GM21447 (cell line): ENCODE measurements at regions not wholly inside any gene's neighbourhood (a gene's known extent, or its start where the extent isn't known, plus 50 kb on each side); places are given as distances from the start of the nearest gene placed in this dataset.
"Not testable (repeated sequence)": the region's sequence is repeated elsewhere in the genome, so short reads cannot be mapped to it uniquely, and the experiment has no call there.

Experiments used
- ATAC-seq: cut with Tn5 transposase; IDR thresholded peaks from one replicate; pipeline ENCODE4 v1.9.1; 2021; ENCODE audit not compliant: unreplicated experiment

DNA sequence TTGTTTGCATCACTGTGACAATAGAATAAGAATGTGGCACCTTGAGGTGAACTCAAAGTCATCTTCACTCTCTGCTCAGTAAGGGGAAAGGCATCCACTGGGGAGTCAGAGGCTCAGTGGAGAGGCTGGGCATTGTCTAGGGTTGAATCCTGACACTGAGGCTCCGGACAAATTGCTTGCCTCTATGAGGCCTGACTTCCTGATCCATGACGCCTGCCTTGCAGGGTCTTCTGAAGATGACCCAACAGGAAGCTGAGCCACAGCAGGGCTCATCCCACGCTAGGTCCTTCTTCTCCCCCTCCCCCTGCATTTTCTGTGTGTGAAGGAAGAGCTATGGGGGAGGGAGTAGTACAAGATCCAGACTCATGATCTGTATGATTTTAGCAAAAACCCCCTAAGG is 265.1 kb downstream of the SH3BP4 start:
- ATAC-seq: no peak

GRCh38 chr2:235217846-235218245 is 266.0 kb downstream of the SH3BP4 start:
- ATAC-seq: no peak

- ATAC-seq: no peak
Measured at GRCh38 chr2:235218486-235218907, 266.7 kb downstream of the SH3BP4 start.

- no peak for ATAC-seq
Measured at GRCh38 chr2:235219048-235219447, 267.2 kb downstream of the SH3BP4 start.

DNA sequence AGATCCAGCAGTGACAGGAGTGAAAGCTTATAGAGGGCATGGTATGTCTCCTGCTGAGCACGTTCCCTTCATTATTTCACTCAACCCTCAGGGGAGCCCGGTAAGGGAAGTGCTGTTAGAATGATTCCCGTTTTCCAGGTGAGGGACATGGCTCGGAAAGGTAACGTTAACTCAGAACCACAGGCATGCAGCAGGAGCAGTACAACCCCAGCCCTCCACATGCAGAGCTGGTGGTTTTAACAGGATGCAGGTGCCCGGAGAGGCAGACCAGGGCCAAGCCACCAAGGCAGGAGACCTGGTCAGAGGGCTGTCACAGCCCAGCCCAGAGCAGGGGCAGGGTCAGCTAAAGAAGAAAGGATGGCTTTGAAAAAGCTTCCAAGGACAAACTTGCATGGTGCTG is 268.5 kb downstream of the SH3BP4 start:
- ATAC-seq: no peak

DNA sequence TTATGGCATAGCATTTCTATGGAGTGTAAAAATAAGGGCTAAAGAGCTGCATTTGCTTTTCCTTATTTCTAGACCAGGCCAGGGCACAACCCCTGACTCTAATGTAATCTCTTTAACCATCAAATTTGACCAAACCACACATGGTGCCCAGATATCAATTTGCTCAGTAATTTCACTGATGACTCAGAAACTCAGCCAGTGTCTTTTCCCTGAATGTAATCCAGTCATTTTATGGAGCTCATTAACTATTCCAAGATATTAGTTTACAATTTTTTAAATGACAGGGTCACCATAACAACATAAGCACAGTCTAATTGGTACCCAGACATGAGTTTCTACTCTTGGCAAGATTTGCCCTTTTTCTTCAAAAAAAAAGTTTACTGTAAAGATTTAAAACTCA is 270.8 kb upstream of the AGAP1 start:
- ATAC-seq: no peak

DNA sequence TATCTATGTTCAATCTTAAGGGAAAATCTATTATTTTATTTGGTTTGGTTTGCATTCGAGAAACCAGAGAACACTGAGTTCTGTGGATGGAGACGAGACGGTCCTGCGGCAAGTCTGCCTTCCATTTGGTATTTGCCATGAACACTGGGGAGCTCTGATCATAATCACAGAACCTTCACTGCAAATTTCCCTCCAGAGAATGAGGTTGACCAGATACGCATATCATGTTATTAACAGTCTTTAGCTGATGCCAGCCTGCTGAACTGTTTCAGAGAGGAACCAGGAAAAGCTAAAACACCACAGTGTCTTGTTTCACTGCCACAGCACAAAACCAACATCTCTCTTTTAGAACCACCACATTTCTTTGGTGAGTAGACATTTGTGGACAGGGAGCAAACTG is 269.4 kb upstream of the AGAP1 start:
- no peak for ATAC-seq

DNA sequence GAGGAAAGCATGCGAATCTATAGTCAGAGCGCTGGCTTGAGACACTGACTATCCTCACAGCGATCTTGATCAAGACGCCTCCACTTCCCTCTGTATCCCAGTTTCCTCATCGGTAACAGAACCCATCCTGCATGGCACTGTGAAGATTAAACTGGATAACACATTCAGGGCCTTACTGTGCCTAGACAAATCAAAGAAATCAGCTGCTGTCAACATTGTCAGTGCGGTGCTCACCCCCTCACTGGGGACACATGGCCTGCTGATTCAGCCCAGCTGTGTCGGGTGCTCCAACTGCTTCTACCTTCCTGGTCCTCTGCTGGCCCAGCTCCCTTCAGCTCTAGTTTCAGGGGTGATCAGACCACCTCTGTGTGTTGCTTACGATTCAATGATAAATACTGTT is 268.6 kb upstream of the AGAP1 start:
- no peak for ATAC-seq

GRCh38 chr2:235227590-235227989 is 266.3 kb upstream of the AGAP1 start:
- ATAC-seq: no peak

DNA sequence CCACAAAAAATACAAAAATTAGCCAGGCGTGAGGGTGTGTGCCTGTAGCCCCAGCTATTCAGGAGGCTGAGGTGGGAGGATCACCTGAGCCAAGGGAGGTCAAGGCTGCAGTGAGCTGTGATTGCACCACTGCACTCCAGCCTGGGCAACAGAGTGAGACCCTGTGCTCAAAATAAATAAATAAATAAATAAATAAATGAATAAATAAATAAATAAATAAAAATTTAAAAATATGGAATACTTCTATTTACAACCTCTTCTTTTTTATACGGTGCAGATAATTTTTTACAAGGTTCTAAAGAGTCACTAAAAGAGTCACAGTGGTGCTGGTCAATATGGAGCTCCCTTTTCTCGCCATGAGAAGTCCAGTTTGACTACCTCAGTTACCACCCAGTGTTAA is 265.4 kb upstream of the AGAP1 start:
- ATAC-seq: not testable (repeated sequence)

DNA sequence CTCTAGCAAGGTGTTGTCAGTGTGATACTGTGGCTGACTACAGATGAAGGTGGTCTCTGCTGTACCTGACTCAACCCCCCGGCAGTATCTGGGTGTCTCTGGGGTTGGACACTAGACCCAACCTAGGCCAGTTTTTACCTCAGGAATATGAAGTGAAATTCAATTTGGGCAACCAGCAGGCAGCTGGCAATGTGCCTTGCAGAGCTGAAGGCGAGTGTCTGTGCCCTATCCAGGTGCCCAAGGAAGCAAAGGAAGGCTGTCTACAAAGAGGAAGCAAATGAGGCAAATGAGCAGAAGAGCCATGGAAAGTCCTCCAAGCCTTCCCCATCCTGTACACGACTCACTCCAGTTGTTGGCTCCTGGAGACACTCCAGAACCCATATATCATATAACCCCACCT is 264.6 kb upstream of the AGAP1 start:
- ATAC-seq: no peak

DNA sequence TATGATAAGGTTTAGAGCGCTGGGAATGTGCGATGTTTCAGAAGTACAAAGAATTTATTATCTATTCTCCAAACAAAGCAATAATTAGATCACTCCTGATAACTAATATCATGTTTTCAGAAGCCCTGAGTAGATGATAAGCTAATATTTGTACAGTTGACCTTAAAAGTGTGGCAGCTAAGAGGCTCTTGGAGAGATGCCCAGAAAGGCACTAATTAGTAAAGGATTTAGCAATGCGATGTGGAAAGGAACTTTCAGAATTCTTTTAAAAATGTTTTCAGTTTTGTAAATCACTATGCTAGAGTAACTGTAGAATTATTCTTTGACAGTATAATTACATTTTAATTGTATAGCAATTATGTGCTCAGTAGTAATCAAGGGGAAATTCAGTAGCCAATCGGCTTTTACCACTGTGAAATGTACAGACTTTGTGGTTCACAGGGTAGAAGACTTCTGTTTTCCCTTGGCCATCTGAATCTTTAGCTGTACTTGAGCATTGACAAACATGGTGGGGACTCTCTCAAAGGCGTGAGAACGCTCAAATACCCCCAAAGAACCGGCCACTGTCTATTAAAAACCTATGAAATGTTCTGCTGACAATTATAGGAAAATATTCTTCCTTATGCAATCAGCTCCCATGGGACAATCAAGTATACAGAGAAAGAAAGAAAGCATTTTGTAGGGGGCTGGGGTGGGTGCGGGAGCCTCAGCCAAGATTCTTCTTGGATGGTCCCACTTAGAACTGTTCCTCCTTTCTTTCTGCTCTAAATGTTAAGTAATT is 262.8 kb upstream of the AGAP1 start:
- ATAC-seq: no peak

DNA sequence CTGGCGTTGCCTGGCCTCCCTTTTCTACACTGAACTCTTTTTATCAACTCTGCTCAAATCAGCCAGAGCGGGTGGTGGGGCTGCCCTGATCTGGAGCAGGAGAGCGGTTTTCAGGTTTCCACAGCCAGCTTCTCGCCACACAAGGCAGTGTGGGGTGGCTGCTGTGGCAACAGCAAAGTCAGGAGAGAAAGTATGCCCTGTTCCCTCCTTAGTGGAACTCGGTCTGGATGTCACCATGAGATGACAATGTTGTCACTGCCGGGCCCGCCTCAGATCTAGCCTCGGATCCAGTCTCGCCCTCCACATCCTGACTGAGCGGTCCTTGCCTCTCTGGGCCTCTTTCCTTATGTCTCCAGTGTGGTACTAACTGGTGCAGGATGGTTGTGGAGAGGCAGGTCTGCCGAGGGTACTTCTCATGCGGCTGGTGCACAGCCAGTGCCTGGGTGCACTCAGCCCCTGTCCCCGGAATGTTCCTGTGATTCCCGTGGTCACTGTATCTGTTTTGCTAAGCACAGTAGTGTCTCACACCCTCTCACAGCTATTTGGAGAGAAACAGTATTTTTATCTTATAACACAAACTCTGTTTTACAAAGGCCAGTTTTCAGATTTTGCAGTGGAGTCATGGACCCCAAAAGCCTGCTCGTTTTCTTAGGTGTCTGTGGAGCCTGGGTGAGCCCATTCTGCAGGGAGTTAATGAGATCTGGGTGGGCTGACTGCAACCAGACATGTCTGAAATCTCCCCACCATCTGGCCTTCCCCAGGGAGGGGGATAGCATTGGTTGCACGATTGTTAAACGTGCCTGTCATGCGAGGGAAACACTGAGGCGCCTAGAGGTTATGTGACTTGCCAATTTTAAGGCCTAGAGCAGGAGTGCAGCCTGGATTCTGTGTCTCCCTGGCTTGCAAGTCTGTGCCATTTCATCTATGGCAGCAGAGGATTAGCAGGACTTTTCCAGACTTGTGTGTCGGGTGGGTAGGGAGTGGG is 261.1 kb upstream of the AGAP1 start:
- ATAC-seq: no peak

DNA sequence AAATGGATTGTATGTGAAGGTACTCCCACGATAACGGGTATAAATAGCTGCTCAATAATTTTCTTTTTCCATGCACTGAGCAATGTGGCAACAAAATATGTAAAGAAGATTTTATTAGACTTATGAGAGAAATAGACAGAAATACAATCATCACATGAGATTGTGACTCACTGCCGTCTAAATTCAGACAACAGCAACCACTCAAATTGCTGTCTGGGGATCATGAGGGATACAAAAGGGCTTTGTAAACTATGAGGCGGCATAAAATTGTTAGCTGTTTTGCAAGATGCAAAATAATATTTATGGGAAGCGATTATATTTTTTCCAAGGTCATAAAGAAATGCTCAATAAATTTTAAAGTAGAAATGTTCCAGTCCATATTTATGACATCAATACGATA is 259.1 kb upstream of the AGAP1 start:
- ATAC-seq: no peak

GRCh38 chr2:235235977-235236767 is 257.7 kb upstream of the AGAP1 start:
- ATAC-seq: no peak

GRCh38 chr2:235238537-235238936 is 255.3 kb upstream of the AGAP1 start:
- no peak for ATAC-seq

GRCh38 chr2:235240574-235240973 is 253.3 kb upstream of the AGAP1 start:
- no peak for ATAC-seq

- ATAC-seq: no peak
Measured at GRCh38 chr2:235244255-235245220, 249.3 kb upstream of the AGAP1 start.

DNA sequence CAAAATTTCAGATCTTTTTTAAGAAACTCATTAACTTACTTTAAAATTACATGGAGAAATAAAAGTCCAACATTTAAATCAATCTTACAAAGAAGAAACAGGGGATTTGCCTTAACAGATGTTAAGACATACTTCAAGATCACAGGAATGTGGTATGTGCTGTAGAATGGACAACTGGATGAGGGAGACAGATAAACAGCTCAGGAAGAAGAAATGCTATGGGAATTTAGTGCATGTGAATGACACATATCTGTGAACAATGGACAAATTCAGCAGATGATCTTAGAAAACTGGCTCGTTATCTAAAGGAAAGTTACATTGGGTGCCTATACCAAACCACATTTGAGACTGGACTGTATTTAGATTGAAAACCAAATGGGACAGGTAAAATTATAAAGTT is 246.8 kb upstream of the AGAP1 start:
- ATAC-seq: no peak

GRCh38 chr2:235255693-235256092 is 238.2 kb upstream of the AGAP1 start:
- no peak for ATAC-seq
